HG03469 (cell line): ENCODE measurements at regions not wholly inside any gene's neighbourhood (a gene's known extent, or its start where the extent isn't known, plus 50 kb on each side); places are given as distances from the start of the nearest gene placed in this dataset.

Experiments used
- ATAC-seq: cut with Tn5 transposase; IDR thresholded peaks from one replicate; pipeline ENCODE4 v1.9.1; 2021; ENCODE audit warnings: mild to moderate bottlenecking, moderate library complexity, moderate number of reproducible peaks; ENCODE audit not compliant: unreplicated experiment

GRCh38 chr14:101235335-101236103, 325.8 kb upstream of the DIO3 start:
- ATAC-seq, result no peak

- no peak for ATAC-seq
Measured at GRCh38 chr14:101236496-101237251, 324.6 kb upstream of the DIO3 start.

- no peak for ATAC-seq
Measured at GRCh38 chr14:101237252-101237616, 324.1 kb upstream of the DIO3 start.

GRCh38 chr14:101239065-101239464, 322.2 kb upstream of the DIO3 start:
- ATAC-seq, result no peak

GRCh38 chr14:101241147-101241546, 320.1 kb upstream of the DIO3 start:
- ATAC-seq, result no peak

GRCh38 chr14:101241807-101242278, 319.5 kb upstream of the DIO3 start:
- ATAC-seq, result no peak

- no peak for ATAC-seq
Measured at GRCh38 chr14:101242442-101243385, 318.6 kb upstream of the DIO3 start.

GRCh38 chr14:101243587-101244338, 317.5 kb upstream of the DIO3 start:
- no peak for ATAC-seq

GRCh38 chr14:101246894-101247841, 314.1 kb upstream of the DIO3 start:
- no peak for ATAC-seq

GRCh38 chr14:101247842-101248725, 313.2 kb upstream of the DIO3 start:
- ATAC-seq, result no peak

GRCh38 chr14:101248840-101249675, 312.2 kb upstream of the DIO3 start:
- ATAC-seq, result no peak

GRCh38 chr14:101249676-101250036, 311.6 kb upstream of the DIO3 start:
- no peak for ATAC-seq

GRCh38 chr14:101250336-101250947, 310.9 kb upstream of the DIO3 start:
- no peak for ATAC-seq

GRCh38 chr14:101250948-101251811, 310.1 kb upstream of the DIO3 start:
- no peak for ATAC-seq

GRCh38 chr14:101251812-101252442, 309.4 kb upstream of the DIO3 start:
- ATAC-seq, result no peak
